ENCODE measurements at regions not wholly inside any gene's neighbourhood (a gene's known extent, or its start where the extent isn't known, plus 50 kb on each side); places are given as distances from the start of the nearest gene placed in this dataset.

DNA sequence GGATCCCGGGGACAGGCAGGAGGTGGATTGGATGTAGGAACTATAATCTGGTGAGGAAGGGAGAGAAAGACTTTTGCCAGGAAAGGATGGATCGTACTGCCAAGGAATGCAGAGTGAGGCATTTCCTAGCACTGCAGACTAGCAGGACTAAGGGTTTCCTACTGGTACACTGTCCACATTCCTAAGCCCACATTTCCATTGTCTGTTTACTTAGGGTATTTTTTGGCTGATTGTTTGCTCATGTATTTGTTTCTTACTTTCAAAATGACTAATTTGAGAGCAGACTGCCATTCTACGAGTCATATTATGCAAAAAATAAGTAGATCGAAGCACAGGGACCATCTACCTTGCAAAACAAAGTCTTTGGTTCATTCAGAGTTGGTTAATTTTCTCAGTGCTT, 1029.5 kb upstream of the NR2F2 start:
- no peak for DNase-seq

DNA sequence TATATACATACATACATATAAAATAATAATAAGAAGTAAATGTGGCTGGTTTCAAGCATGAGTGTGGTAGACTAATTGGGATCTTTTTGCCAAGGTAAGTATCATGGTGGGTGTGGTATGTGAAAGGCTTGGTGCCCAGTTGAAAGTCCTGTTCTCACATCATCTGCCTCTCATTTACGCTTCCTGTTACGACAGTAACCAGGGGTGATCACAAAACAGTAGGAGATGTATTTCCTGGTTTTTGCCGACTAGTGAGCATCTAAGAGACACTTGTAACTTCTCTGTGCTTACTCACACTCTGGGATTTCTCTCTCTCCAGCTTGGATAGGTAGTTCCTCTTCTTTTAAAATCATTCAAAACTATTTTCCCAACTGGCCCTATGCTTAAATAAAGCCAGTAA, 1028.3 kb upstream of the NR2F2 start:
- no peak for DNase-seq

DNA sequence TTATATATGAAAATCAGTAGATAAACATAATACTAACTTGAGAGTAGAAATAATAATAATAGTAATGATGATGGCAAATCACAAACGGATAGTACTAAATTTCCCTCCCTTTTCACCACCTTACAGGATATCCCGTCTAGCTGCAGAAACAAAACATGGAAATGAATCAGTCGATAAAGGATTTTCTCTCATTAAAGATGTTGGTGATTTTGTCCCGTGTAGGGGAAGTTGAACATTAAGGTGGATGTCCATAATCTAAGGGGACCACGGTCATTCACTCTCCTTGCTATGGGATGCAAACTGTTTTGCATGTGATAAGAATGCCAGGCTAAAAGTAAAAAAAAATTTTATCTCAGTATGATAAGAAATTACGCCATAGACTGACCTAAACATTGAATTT, 1027.7 kb upstream of the NR2F2 start:
- DNase-seq = no peak

DNA sequence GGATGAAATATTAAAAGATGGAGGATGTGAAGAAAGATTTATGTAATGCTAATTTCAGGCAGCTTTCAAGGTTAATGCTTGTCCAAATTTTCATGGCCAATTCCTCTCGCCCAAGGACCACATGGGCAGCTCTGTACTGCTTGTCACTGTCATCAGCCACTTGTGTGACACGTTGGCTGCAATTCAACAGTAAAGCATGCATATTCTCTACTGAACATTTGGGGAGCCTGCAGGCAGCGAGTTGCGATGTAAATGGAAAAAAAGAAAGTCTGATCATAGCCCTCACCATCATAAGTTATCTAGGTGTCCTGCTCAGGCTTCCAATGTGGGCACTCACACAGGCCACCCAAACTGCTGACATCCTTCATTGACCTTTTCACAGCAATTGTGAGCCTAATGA, 1026.8 kb upstream of the NR2F2 start:
- no peak for DNase-seq

DNA sequence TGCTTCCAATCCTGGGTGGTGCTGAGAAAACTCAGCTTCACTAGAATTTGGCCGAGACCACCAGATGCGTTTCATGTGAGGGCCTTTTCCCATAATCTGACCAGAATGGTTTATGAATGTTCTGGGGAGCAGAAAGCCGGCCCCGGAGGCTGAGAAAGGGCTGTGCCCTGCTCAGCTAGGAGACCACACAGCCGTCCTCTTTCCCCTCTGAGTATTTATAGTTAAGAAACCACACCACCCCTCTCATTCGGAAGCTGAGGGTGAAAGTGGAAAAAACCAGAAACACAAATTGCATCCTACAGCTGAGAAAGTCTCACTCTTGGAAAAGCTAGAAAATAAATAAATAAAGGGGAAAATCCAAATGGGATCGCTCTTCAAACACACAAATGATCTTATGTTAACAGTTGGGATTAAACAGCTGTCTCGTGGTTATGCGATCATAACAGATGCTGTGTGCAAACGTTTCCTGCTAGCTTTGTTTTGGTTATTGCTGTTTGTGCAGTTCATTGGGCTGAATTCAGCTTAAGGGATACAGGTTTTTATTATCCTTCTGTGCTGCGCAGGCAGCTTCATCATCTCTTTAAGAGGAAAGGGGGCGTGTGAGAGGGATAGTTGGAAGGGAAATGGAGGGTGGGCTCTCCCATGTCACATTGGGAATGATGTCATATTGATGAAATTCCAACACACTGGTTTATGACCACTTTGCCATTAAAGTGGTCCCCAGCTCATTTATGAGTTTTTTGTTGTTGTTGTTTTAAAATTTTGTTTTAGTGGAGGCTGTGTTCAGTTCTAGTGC, 1026.2 kb upstream of the NR2F2 start:
- no peak for DNase-seq

DNA sequence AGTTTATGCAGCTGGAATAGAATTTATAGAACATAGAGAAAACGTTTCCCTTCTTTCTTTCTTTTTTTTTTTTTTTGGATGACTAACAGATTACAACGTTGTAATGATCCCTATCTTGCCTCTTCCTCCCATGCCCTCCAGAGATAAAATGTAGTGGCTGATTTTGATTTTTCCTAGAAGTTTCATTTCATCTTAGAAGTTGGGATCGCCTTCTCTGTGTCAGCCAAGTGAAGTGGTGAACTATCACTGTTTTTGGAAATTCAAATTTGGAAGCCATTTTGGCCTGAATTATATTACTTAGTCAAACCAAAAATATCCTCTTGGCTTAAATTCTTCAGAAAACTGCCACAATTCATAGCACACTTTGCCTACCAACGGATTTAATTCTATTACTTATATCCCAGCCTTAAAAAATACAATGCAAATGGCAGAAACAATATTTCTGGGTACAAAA, 1025.5 kb upstream of the NR2F2 start:
- no peak for DNase-seq

DNA sequence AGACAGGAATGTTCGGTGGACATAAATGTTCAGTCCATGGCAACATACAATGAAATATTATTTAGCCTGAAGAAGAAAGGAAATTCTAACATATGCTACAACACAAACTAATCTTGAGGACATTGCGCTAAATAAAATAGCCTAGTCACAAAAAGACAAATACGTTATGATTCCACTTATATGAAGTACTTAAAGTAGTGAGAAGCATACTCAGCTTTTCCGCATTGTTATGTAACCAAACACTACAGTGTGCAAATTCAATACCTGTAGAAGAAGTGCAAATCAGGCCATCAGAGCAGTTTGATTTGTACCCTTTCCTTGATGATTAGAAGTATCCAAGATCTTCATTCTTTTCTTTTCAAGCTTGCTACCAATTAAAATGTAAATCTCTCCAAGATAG, 1023.4 kb upstream of the NR2F2 start:
- DNase-seq = no peak

DNA sequence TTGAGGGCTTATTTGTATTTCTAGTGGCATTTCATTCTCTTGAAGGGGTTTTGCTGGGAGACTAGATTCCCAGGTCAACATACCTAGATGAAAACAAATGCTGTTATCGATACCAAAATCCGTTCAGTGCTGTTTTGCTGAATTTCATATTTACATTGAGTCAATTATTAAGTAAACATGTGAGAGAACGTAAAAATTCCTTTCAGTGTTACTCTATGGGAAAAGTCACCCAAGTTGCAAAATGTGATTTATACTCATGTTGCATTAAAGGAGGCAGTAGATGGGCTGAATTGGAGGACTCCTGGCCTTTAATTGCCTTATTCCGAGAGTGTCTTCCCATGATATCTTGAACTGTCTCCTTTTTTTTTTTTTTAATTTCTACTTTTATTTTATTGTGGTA, 1011.3 kb upstream of the NR2F2 start:
- no peak for DNase-seq

DNA sequence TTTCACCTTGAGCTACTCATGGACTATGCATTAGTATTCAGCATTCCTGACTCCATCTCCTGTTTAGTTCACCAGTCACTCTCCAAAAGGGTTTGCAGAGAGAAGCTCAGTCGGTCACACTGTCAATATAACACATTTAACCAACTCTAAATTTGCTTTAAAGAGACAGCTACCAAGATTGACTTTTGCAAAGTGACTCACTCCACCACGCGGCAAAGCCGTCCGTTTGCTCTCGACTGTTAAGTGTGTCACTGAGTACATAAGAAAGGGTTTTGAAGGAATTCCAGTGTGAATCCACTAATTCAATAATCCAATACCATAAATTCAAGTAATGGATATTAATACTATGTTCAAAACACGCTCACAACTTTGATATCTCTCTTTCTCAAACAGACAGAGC, 1006.7 kb upstream of the NR2F2 start:
- no peak for DNase-seq

DNA sequence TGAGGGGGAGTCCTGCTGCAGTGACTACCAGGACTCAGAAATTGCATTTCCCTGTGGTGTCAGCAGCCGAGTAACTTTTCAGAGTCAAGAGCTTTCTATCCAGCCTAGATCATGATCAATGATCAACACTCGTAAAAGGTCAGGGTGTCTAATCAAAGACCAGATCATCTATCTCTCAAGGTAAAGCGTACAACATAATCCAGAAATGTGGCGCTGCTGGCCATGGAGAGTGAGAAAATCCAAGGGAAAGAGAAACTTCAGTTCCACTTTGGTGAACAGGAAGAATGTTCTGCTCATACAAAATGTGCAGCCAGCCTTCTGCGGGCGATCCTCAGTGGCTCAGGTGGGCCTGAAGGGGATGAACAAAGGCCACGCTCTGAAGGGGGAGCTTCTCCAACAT, 1005.8 kb upstream of the NR2F2 start:
- no peak for DNase-seq

DNA sequence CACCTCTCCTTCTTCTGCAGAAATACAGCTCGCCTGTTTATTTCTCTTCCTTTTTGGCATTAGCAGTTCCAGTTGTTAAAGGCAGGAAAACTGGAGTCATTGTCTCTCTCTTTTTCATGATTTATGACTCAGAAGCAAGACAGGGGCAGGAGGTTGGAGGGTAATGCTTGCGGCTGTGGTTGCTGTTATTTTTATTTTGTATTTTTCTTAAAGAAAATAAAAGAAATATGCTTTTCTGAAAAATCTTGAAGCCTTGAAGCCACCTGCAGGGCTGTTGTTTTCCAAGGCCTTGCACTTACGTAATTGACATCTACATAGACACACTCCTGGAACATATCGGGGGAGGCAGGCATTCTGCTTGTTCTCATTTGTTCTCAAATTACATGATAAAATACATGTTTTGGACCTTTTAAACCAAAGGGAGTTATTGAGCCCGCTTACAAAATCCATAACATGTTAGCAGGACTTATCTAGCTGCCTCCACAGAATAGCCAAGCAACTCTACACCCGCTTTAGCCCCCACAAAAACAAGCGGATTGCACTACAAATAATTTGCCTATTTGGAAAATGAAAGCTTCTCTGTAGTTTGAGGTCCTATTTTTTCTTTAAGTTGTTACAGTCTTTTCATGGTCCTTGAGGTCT, 1004.6 kb upstream of the NR2F2 start:
- DNase-seq = no peak

DNA sequence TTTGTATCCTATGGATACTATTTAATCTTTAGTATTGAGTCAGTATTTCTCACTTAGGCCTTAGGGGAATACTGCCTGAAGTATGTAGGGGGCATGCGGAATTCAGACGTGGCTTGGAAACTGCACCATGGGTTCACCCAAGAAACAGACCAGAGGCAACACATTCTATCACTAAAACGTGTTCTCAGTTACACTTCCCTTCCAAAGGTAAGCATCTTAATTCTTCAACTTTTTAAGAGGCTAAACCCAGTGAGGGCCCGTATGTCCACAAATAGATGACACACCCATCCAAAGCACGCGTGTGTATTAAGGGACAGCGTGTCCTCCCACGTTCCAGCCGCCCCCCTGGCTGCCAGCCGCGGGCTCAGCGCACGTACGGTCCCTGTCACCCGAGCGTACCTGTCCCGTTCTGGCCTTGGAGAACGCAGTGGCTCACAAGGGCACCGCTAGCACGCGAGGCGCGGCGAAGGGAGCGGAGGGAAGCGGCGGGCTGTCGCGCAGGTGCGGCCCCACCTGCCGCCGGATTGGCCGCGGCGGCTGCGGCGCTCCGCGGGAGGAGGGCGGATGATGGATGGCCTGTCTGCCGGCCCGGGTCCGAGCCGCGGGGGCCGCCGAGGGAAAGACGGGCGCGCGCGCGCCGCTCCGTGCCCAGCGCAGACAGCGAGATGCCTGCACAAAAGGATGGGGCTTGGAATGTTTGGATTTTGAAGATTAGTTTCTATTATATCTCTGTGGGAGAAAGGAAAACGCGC, 1003.9 kb upstream of the NR2F2 start:
- DNase-seq = no peak

DNA sequence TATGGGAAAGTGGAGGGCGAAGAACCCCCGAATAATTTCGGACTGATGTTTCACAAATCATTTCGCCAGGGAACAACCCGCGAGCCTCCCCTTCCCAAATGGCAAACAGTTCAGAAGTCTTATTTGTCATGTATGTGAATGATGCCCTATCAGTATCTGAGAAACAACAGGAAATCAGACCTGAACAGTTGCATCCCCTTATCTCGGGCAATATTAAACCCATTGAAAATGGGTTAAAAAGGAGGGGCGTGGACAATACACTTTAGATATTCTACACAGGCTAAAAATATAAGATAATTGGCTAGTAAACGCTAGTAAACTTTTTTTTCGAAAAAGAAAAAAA, 1003.3 kb upstream of the NR2F2 start:
- no peak for DNase-seq

DNA sequence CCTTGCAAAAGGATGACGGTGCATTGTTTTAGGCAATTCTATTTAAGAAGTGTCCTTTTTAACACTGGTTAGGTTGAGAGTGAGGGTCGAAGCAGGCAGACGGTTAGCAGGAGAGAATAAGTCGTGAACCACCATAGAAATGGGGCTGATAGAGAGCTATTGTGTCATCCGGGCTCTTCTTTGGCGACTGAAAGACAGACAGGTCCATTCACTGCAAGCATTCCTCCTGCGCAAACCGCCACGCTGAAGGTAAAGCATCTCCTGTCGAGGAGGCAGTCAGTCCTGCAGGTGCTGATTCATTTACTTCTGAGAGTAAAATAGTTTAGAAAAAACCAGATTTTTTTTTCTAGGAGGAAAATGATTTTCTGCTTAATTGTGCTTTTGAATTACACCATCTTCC, 1002.8 kb upstream of the NR2F2 start:
- DNase-seq = no peak

DNA sequence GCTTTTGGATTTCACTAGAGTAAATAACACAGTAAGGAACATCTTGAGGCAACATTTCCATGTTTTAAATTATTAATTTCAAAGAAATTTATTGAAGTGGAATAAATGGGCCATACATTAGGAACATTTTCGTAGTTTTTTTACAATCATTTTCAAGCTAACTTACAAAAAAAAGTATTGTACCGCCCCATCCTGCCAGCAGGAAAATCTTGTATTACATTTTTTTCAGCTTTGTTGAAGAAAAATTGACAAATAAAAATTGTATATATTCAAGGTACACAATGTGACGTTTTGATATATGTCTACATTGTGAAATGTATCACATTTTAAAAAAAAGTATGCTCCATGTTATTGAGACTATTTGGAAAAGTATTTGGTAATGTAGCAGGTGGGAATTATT, 1001.9 kb upstream of the NR2F2 start:
- DNase-seq = no peak

DNA sequence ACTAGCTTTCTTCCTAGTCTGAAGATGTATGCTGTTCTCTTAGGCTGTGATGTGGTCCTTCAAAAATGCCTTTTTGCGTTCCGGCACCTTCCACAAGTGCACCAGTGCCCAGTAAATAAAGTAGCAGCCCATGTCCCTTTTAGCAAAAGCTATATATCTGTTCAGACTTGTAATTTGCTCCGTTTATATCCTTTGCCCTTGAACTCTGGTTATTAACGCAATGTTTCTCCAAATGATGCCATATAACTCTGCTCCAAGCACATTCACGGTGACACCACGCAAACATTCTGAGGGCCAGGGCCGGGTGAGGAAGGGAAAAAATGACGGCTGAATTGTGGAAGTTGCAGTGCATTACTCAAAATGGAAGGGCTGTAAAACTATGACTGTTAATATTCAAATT, 1001.1 kb upstream of the NR2F2 start:
- DNase-seq = no peak

DNA sequence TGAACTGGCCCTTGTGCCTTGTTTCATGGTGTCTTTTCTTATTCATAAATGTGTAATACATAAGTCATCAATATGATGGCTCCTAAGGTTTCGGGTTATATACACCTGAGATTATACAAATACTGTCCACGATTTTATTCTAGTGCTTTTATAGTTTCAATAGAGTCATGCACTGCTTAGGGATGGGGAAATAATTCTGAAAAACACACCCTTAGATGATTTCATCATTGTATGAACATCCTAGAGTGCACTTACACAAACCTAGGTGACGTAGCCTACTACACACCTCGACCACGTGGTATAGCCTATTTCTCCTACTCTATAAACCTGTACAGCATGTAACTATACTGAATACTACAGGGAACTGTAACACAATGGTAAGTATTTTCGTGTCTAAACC, 988.8 kb upstream of the NR2F2 start:
- DNase-seq = no peak

DNA sequence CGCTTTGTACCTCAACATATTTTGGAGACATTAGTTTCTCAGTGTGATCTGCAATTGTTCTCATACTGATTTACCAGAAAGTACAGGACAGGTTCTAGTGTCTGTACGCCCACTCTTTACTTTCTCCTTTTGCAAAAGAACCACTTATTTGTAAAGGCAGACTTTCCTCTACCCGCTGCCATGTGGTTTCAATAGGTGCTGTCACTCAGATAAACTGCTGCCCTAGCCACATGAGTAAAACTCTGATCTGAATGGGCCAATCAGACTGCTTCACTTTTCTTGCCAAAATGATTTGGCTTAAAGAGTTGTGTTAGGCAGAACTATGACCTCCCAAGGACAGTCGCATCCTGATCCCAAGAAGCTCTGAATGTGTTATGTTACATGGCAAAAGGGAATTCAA, 984.6 kb upstream of the NR2F2 start:
- DNase-seq = no peak

DNA sequence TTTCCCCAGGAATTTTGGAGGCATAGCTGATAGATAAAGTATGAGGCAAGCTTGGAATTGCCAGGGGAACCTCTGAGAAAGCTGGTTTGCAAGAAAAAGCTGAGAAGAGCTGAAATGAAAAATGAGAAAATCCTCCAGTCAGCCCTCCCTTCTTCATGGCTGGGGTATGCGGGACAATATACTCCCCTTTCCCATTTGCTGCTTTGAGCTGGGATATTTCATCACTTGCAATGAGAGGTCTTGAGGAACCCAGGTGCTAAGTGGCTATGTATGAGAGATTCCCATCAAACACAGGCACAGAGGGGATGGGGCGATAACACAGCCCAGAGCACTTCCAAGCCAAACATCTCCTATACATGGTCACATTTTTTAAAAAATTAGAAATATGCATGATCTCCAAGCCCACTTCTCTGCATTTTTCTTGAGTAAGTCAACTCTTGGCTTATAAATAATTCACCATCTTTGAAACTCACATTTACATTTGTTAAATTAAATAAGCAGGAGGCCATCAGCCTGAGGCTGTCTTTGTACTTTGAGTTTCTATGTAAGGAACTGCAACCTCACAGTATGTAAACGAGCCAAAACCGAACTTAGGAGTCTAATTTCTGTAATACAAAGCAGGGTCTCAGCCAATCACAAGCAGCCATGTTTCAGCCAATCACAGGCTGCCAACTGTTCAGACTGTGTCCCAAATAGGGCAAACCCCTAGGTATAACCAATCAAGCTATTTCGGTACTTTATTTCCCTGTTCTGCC, 983.6 kb upstream of the NR2F2 start:
- no peak for DNase-seq

DNA sequence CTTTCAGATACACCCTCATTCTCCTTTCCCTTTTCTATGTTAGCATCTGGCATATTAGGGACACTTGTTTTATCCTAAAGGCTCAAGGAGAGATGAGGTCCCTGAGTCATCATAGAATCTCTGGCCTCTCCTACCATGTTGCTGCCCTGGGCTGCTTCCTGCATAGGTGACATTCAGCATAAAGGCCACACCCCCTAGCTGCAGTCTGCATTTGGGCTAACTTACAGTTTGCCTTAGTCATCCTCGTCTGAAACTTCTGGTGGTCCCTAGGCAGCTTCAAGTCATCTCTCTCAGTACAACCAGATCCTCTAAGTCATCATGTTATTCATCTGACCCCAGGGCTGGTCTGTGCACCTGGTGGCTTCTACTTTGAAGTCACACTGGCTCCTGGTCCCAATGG, 982.7 kb upstream of the NR2F2 start:
- DNase-seq = no peak

DNA sequence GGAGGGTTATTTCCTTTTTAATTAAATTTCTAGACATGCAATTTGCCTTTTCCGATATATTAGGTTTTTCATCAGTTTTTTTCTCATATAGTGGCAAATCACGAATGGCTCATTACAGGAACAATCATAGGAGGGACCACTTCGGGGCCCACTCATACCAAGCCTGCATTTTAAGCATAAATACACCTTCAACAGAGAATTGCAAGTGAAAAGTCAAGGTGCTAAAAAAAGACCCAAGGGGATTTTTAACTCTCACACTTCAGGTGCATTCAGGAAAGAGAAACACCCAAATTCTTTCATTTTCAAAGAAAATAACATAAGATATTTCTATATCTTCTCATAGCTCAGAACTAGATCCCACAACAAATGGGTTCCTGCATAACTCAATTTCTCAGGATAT, 979.6 kb upstream of the NR2F2 start:
- DNase-seq = no peak

DNA sequence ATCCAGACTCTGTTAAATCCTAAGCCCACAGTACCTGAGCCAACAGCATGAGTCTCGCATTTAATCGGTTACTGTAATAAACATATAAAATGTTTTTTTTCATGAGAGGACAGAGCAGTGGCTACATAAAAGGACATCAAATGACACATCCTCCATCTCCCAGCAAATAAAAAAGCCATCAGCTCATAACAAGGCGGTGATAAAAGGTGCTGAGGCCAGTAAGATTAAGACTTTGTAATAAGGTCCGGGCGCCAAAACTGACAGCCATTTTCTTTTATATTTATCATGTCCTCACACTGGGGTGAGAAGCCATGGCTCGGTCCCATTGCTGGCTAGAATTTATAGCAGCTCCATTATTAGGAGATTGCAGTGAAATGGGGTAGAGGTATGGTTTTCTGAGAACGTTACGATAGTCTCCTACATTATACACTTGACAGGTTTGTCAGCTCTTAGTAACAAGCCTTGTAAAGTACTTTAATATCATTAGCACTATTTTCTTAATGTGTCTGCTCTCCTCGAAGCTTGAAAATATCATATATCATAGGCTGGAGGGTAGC, 977.8 kb upstream of the NR2F2 start:
- no peak for DNase-seq

DNA sequence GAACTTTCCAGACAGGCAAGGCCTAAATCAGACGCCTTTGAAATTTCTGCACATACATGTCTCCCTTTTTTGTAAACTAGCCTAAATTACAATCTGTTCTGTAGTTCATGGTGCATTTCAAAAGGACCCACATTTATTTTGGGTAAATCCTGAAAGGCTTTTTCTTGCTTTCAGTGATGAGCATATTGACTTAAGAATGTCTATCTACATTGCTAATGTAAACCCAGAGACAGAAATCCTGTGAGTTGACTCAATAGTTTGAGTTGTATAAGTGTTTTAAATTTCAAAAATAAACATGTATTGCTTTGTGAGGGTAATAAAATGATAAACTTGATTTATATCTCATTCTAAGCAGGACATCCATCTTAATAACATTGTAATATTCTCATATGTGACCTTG, 977.0 kb upstream of the NR2F2 start:
- DNase-seq = no peak
